Lower leg skin (tissue), 4 donors: ENCODE measurements at regions not wholly inside any gene's neighbourhood (a gene's known extent, or its start where the extent isn't known, plus 50 kb on each side); places are given as distances from the start of the nearest gene placed in this dataset.

ENCODE experiments used
- DNase-seq, 2 donors: peaks; one replicate each; pipeline ENCODE4 v3.0.0-alpha.2; 2019; ENCODE audit warnings: low spot score in 2 of 2
- H3K4me3 ChIP-seq: fragments of 200-600 bp; sonication (generic); 2 replicates; pipeline ENCODE4 v1.5.1; 2017; ENCODE audit warnings: mild to moderate bottlenecking, low read depth; ENCODE audit not compliant: poor library complexity, severe bottlenecking
- POLR2A ChIP-seq, 2 donors: fragments of 450-650 bp; IDR thresholded peaks; one replicate each; pipeline ENCODE4 v1.6.1; 2016 to 2017; ENCODE audit warnings: antibody characterized with exemption in 2 of 2, mild to moderate bottlenecking in 1 of 2, moderate library complexity in 1 of 2
- WGBS, 2 donors: methylation state at CpG; one replicate each; pipeline ENCODE4 v1.1.5; 2018; 5-methylcytosine and 5-hydroxymethylcytosine counted together
- intact Hi-C: fragments of 100-400 bp; cut with DNase I; formaldehyde crosslinking; loops from one replicate; pipeline ENCODE4 v1.15.0; 2023; ENCODE audit warnings: low total_unique reads
- TF ChIP-seq, protein P1 (sequence below), 3 donors: fragments of 450-650 bp; IDR thresholded peaks; one replicate each; pipeline ENCODE4 v1.5.1; 2016; ENCODE audit warnings: antibody characterized with exemption in 3 of 3, mild to moderate bottlenecking in 3 of 3, moderate library complexity in 2 of 3

DNA sequence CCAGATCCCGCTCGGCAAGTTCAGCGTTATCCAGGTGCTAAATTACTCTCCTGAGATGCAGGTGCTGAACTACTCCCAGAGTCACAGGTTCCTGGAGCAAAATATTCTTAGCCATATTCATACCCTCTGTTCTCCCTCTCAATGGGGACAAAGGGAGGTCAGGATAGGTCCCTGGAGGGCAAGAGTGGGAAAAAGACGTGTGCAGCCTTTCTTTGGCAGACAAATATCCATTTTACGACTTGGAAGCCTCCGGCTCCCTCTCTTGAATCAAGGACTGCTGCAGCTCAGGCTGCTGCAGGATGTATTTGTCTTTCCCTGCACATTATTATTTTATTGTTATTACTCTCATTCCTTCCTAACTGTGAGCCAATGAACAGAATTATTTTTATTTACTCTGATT is 590.2 kb downstream of the NR2F1-AS1 start:
- TF ChIP-seq, protein P1, sequence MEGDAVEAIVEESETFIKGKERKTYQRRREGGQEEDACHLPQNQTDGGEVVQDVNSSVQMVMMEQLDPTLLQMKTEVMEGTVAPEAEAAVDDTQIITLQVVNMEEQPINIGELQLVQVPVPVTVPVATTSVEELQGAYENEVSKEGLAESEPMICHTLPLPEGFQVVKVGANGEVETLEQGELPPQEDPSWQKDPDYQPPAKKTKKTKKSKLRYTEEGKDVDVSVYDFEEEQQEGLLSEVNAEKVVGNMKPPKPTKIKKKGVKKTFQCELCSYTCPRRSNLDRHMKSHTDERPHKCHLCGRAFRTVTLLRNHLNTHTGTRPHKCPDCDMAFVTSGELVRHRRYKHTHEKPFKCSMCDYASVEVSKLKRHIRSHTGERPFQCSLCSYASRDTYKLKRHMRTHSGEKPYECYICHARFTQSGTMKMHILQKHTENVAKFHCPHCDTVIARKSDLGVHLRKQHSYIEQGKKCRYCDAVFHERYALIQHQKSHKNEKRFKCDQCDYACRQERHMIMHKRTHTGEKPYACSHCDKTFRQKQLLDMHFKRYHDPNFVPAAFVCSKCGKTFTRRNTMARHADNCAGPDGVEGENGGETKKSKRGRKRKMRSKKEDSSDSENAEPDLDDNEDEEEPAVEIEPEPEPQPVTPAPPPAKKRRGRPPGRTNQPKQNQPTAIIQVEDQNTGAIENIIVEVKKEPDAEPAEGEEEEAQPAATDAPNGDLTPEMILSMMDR (IDR thresholded peaks at IDR 0.05) = no peak
- no peak for TF ChIP-seq POLR2A (IDR thresholded peaks at IDR 0.05)
- DNase-seq = no peak
- 42 to 56% methylated on average over 6 of the region's 6 CpGs for WGBS, 2 donors
- H3K4me3 ChIP-seq = no peak overlapping the region
- intact Hi-C loops = no loop called here

DNA sequence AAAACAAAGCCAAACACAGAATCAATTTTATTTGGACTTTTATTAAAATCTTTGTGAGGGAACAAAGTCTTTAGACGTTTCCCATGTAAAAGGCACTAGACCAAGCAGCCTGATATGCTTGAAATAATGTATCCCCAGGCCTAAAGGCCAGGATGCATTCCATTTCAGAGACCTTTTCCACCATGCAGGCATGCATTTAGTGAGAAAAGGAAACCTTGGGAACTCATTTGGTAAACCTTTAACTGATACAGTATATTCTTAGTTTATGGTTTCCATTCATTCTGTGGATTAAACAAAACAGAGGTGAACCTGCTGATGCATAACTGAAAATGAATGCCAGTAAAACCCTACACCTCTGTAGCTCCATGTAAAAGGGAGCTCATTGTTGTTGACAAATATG is 600.0 kb downstream of the NR2F1-AS1 start:
- H3K4me3 ChIP-seq = no peak overlapping the region
- TF ChIP-seq, protein P1 (IDR thresholded peaks at IDR 0.05) = no peak
- TF ChIP-seq POLR2A (IDR thresholded peaks at IDR 0.05) = no peak
- WGBS, 2 donors = 49 to 69% methylated on average over 1 of the region's 1 CpG
- intact Hi-C loops = no loop called here
- DNase-seq = no peak

- TF ChIP-seq, protein P1 (IDR thresholded peaks at IDR 0.05) = no peak
- TF ChIP-seq POLR2A (IDR thresholded peaks at IDR 0.05) = no peak
- H3K4me3 ChIP-seq = no peak overlapping the region
- 59 to 70% methylated on average over 3 of the region's 3 CpGs for WGBS, 2 donors
- DNase-seq = no peak
- intact Hi-C loops = no loop called here
These were observed 600.5 kb downstream of the NR2F1-AS1 start for GRCh38 chr5:92980491-92980890.

DNA sequence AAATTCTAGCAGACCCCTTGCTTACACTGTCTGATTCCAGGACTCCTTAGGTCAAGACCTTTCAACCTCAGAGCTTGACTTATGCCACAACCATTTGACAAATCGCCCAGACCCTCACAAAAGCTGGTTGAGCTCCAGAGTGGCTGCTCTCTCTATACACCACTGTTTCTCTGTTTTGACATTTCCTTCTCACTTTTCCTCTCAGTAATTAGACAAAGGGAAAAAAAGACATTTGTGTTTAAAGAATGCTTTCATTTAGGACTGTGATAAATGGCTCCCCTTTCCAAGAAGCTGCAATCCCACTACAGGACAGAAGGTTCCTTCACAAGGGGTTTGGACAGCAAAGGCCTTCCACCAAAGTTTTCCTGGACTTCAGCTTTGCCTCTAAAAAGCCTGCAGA is 601.3 kb downstream of the NR2F1-AS1 start:
- no peak for DNase-seq
- WGBS, 2 donors = 43 to 52% methylated on average over 1 of the region's 1 CpG
- TF ChIP-seq, protein P1 (IDR thresholded peaks at IDR 0.05) = no peak
- TF ChIP-seq POLR2A (IDR thresholded peaks at IDR 0.05) = no peak
- no peak overlapping the region for H3K4me3 ChIP-seq
- intact Hi-C loops = no loop called here

DNA sequence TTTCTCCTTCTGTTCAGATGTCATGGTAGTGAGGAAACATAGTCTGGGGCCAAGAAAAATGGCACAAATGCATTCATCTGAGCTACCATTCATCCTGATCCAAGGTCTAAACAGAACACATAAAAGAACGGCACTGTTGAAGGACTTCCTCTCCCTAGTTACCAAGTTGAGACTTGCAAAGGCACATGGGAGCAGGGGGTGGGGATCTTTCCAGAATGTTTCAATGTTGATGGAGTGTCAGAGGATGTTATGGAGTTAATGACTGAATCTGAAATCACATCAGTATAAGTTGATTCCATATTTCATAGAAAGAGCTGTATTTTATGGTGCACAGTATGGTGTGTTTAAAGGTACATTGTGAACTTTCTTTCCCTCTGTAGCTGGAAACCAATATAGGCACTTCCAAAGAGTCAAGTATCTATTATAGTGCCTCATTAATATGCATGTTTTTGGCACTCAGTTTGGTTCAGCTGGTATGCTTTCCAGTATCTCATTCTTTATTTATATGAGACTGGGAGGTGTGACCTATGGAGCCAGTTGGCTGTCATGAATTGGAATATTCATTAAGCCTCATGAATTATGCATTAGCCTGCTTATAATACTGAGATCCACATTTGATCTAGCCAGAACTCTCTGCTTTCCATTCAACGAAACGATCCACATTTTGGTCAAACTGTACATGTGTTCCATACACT is 603.0 kb downstream of the NR2F1-AS1 start:
- no peak for DNase-seq
- WGBS, 2 donors = 64 to 74% methylated on average over 3 of the region's 3 CpGs
- TF ChIP-seq, protein P1 (IDR thresholded peaks at IDR 0.05) = no peak
- TF ChIP-seq POLR2A (IDR thresholded peaks at IDR 0.05) = no peak
- no peak overlapping the region for H3K4me3 ChIP-seq
- intact Hi-C loops = no loop called here

DNA sequence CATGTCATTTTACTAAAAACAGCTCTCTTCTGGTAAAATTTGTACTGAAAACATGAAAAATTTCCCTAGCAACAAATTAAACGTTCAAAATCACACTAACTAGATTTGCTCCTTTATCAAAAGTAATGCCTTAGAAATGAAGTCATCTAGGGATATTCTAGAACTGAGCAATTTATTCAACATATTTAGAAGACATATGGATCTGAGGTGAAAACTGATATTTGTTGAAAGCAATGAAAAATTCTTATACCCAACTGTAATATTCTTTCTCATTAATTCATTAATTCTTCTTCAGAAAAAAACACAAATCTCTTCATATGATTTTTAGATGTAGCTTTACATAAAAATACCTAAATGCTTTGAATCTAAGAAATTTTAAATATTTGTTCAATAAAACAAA is 604.9 kb downstream of the NR2F1-AS1 start:
- DNase-seq = no peak
- H3K4me3 ChIP-seq = no peak overlapping the region
- TF ChIP-seq, protein P1 (IDR thresholded peaks at IDR 0.05) = no peak
- no peak for TF ChIP-seq POLR2A (IDR thresholded peaks at IDR 0.05)
- intact Hi-C loops = no loop called here
- 80 to 84% methylated on average over 1 of the region's 1 CpG for WGBS, 2 donors
